Ectodermal cell (in vitro differentiated cells): ENCODE measurements at regions not wholly inside any gene's neighbourhood (a gene's known extent, or its start where the extent isn't known, plus 50 kb on each side); places are given as distances from the start of the nearest gene placed in this dataset.

Experiments used
- H3K27ac ChIP-seq: 2 replicates; pipeline ENCODE4 v1.7.0; 2013; ENCODE audit warnings: mild to moderate bottlenecking, low read depth, low read length; ENCODE audit not compliant: insufficient read depth, poor library complexity, severe bottlenecking
- H3K27me3 ChIP-seq: 2 replicates; pipeline ENCODE4 v1.7.0; 2013; ENCODE audit warnings: mild to moderate bottlenecking, low read length; ENCODE audit not compliant: insufficient read depth, control insufficient read depth, poor library complexity, severe bottlenecking
- H3K36me3 ChIP-seq: one replicate; pipeline ENCODE4 v1.7.0; 2013; ENCODE audit warnings: low read length; ENCODE audit not compliant: control insufficient read depth, insufficient read depth
- H3K4me1 ChIP-seq: one replicate; pipeline ENCODE4 v1.7.0; 2013; ENCODE audit warnings: low read length; ENCODE audit not compliant: control insufficient read depth, insufficient read depth
- H3K4me3 ChIP-seq: 2 replicates; pipeline ENCODE4 v1.7.0; 2013; ENCODE audit warnings: low read depth, low read length, control low read depth; ENCODE audit not compliant: insufficient read depth
- H3K9me3 ChIP-seq: 2 replicates; pipeline ENCODE4 v1.7.0; 2013; ENCODE audit warnings: mild to moderate bottlenecking, low read length, moderate library complexity; ENCODE audit not compliant: control insufficient read depth
- WGBS, 2 experiments: methylation state at CpG; one replicate each; pipeline ENCODE4 v1.1.7; 2013; ENCODE audit warnings: missing lambda C conversion rate in 2 of 2; 5-methylcytosine and 5-hydroxymethylcytosine counted together

DNA sequence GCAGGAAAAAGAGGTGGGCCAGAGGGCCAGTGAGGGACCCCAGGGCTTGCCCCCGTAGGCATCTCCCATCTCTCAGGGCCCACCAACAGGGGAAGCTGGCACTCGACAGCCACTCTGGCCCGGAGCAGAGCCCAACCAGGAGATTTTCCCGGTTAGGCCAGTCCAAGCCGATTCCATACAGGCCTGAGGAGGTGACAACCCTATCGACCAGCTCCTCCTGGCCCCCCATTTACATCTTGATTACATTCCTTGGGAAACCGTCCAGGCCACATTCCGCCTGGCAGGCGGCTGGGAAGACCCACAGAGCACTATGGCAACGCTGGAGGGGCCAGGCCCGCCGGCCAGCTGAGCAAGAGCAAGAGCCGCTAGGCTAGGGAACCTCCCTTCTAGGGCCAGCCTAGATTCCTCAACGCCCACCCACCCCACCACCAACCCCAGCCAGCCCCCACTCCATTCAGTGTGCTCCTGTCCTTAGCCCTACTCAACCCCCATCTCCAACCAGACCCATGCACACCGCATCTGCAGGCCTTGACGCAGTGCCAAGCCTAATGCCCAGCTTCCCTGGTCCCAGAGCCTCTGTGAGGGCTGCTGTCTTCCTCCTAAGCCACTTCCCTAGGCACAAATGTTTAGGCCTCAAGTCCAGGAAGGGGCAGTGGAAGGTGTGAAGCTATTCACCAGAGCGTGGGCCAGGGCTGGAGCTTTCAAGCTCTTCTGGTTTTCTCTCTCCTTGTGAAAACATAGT, 161.2 kb downstream of the EFNB1 start:
- peaks cover 12% of the 10 kb centered on the region for H3K4me1 ChIP-seq
- H3K27me3 ChIP-seq, result no peaks in the 10 kb centered on the region
- H3K27ac ChIP-seq, result peak overlapping the region; percentile 69
- H3K4me3 ChIP-seq, result no peak overlapping the region
- H3K36me3 ChIP-seq, result no peaks in the 10 kb centered on the region
- H3K9me3 ChIP-seq, result no peaks in the 10 kb centered on the region
- 23 to 27% methylated on average over 17 of the region's 17 CpGs for WGBS, 2 experiments

DNA sequence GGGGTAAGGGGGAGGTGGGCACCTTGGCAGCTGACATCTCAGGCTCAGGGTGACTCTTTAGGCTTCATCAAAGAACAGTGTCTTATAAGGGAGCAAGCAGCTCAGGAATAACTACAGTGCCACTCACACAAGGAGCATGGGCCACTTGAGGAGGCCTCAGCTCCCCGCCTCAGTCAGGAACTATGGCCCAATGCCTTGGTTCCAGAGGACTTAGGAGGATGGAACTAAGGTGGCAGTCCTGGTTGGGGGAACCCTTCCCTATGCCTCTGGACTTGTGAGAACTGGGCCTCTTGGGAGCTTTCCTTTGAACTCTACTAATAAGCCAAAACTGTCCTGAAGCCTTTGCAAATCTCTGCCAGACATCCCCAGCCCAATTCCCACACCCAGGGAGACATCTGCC, 160.6 kb downstream of the EFNB1 start:
- H3K4me3 ChIP-seq, result no peak overlapping the region
- H3K4me1 ChIP-seq, result peaks cover 12% of the 10 kb centered on the region
- H3K9me3 ChIP-seq, result no peaks in the 10 kb centered on the region
- WGBS, 2 experiments, result 93 to 100% methylated on average over 1 of the region's 1 CpG
- no peaks in the 10 kb centered on the region for H3K36me3 ChIP-seq
- no peak overlapping the region for H3K27ac ChIP-seq
- no peaks in the 10 kb centered on the region for H3K27me3 ChIP-seq

DNA sequence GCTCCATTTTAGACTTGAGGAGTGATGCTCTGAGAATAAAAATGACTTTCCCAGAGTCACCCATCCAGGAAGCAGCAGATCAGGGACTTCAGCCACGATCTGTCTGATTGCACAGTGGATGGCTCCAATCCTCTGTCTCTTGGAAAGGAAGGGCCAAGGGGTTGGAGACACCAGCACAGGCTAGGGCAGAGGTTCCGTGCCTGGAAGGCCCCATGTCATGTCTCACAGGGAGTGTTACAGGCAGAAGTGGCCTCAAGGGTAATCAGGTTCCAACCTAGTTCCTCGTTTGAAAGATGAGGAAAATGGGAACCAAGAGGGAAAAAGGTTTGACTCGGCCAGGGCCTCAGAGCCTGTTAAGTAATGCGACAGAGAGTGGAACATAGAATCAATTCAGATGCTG, 160.0 kb downstream of the EFNB1 start:
- no peaks in the 10 kb centered on the region for H3K27me3 ChIP-seq
- H3K4me1 ChIP-seq, result peaks cover 12% of the 10 kb centered on the region
- H3K9me3 ChIP-seq, result no peaks in the 10 kb centered on the region
- H3K27ac ChIP-seq, result no peak overlapping the region
- 58 to 59% methylated on average over 5 of the region's 5 CpGs for WGBS, 2 experiments
- H3K4me3 ChIP-seq, result no peak overlapping the region
- no peaks in the 10 kb centered on the region for H3K36me3 ChIP-seq

GRCh38 chrX:68985135-68985755, 156.4 kb downstream of the EFNB1 start:
- Histone ChIP-seq H3K36me3 (no peaks in the 10 kb centered on the region), H3K27me3 (no peaks in the 10 kb centered on the region), H3K27ac (no peak overlapping the region), H3K9me3 (no peaks in the 10 kb centered on the region), H3K4me3 (no peak overlapping the region), H3K4me1 (peaks cover 6% of the 10 kb centered on the region)
- WGBS, 2 experiments, result 63 to 69% methylated on average over 6 to 8 of the region's 8 CpGs

DNA sequence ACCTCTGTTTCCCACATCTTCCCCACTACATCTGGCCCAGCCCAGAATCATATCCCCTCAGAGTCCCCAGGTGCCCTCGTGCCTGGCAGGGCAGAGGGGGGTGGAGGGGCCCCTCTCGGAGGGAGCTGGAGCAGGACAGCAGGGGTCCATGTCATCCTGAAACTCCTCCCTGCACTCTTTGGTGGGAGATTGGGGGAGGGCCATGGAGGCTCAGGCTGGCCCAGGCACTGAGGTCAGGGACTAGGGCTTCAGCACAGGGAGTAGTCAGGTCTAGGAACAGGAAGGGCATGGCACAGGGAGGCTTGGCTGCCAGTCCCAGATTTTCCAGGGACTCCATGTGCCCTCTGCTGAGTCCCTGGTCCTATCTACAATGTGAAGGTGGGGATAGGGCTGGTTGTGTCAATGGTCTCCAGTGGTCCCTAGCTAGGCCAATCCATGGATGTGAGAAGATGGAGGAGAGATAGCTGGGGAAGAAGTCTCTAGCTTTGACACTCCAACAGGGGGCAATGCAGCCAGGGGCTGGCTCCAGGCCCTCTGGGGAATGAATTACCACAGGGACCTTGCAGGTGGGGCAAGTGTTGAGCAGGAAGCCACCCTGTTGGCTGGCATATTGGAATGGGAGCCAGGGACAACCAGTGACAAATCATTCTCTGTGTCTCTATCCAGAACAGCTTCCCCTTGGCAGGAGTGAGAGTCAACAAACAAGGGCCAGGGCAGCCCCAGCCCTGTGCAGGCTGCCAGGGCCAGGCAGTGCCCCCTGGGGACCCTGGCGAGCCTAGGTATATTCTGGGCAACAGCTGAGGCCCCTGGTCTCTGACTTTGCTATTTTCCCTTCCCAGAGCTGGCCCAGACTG, 154.4 kb downstream of the EFNB1 start:
- 64 to 78% methylated on average over 3 of the region's 3 CpGs for WGBS, 2 experiments
- peaks cover 5% of the 10 kb centered on the region for H3K4me1 ChIP-seq
- H3K4me3 ChIP-seq, result no peak overlapping the region

GRCh38 chrX:68982476-68982875, 153.7 kb downstream of the EFNB1 start:
- Histone ChIP-seq H3K9me3 (no peaks in the 10 kb centered on the region), H3K4me3 (no peak overlapping the region), H3K27ac (no peak overlapping the region), H3K4me1 (peaks cover 5% of the 10 kb centered on the region), H3K36me3 (no peaks in the 10 kb centered on the region), H3K27me3 (no peaks in the 10 kb centered on the region)
- WGBS, 2 experiments, result 92 to 96% methylated on average over 5 of the region's 5 CpGs

More for the DNA sequence above, 154.4 kb downstream of the EFNB1 start:
- Histone ChIP-seq H3K36me3 (no peaks in the 10 kb centered on the region), H3K9me3 (no peaks in the 10 kb centered on the region), H3K27ac (no peak overlapping the region), H3K27me3 (no peaks in the 10 kb centered on the region)

GRCh38 chrX:68980906-68981616, 152.2 kb downstream of the EFNB1 start:
- H3K4me1 ChIP-seq, result peaks cover 5% of the 10 kb centered on the region
- H3K36me3 ChIP-seq, result no peaks in the 10 kb centered on the region
- no peak overlapping the region for H3K27ac ChIP-seq
- no peaks in the 10 kb centered on the region for H3K9me3 ChIP-seq
- H3K4me3 ChIP-seq, result no peak overlapping the region
- WGBS, 2 experiments, result 95 to 96% methylated on average over 9 of the region's 9 CpGs
- no peaks in the 10 kb centered on the region for H3K27me3 ChIP-seq

DNA sequence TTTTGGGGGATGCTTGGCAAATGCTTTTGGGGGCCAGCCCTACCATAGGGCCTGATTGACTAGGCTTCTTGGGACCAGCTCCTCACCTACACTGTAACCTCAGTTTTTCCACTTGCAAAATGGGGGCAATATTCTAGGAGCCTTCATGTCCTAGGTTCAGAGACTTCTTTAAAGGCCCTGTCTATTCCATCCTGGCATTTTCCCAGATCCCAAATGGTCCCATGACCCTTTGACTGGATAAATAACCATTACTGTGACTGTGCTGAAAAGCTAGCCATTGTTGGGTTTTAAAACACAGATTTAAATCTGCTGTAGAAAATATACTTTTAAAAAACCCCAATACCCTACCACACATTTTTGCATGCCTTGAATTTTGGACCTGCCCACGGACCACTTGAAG, 149.8 kb downstream of the EFNB1 start:
- WGBS, 2 experiments, result 64 to 67% methylated on average over 1 of the region's 1 CpG
- H3K4me3 ChIP-seq, result no peak overlapping the region

GRCh38 chrX:68978255-68978654, 149.4 kb downstream of the EFNB1 start:
- H3K27me3 ChIP-seq, result no peaks in the 10 kb centered on the region
- no peak overlapping the region for H3K4me3 ChIP-seq
- H3K9me3 ChIP-seq, result no peaks in the 10 kb centered on the region
- WGBS, 2 experiments, result 30 to 31% methylated on average over 3 to 4 of the region's 7 CpGs
- H3K36me3 ChIP-seq, result no peaks in the 10 kb centered on the region
- no peaks in the 10 kb centered on the region for H3K4me1 ChIP-seq
- H3K27ac ChIP-seq, result no peak overlapping the region

More for the DNA sequence above, 149.8 kb downstream of the EFNB1 start:
- Histone ChIP-seq H3K9me3 (no peaks in the 10 kb centered on the region), H3K27ac (no peak overlapping the region), H3K4me1 (no peaks in the 10 kb centered on the region), H3K36me3 (no peaks in the 10 kb centered on the region), H3K27me3 (no peaks in the 10 kb centered on the region)
